ENCODE measurements at regions not wholly inside any gene's neighbourhood (a gene's known extent, or its start where the extent isn't known, plus 50 kb on each side); places are given as distances from the start of the nearest gene placed in this dataset.
"Not testable (repeated sequence)": the region's sequence is repeated elsewhere in the genome, so short reads cannot be mapped to it uniquely, and the experiment has no call there.

- DNase-seq, result not testable (repeated sequence)
These were observed 264.0 kb downstream of the SMARCA2 start for GRCh38 chr9:2279138-2279537.

- no peak for DNase-seq
These were observed 266.1 kb downstream of the SMARCA2 start for GRCh38 chr9:2281031-2281802.

- no peak for DNase-seq
These were observed 266.6 kb downstream of the SMARCA2 start for GRCh38 chr9:2281803-2282185.

GRCh38 chr9:2284770-2285169 lies 269.6 kb downstream of the SMARCA2 start:
- no peak for DNase-seq

GRCh38 chr9:2285416-2286332 lies 270.5 kb downstream of the SMARCA2 start:
- no peak for DNase-seq

- DNase-seq, result no peak
These were observed 271.2 kb downstream of the SMARCA2 start for GRCh38 chr9:2286333-2286705.

- no peak for DNase-seq
These were observed 271.8 kb downstream of the SMARCA2 start for GRCh38 chr9:2286825-2287455.

- DNase-seq, result no peak
These were observed 273.2 kb downstream of the SMARCA2 start for GRCh38 chr9:2288309-2288708.

- no peak for DNase-seq
These were observed 274.1 kb downstream of the SMARCA2 start for GRCh38 chr9:2289263-2289662.

GRCh38 chr9:2290382-2290781 lies 275.2 kb downstream of the SMARCA2 start:
- no peak for DNase-seq

GRCh38 chr9:2291980-2292704 lies 277.0 kb downstream of the SMARCA2 start:
- DNase-seq, result no peak

- DNase-seq, result no peak
These were observed 277.6 kb downstream of the SMARCA2 start for GRCh38 chr9:2292733-2293132.

- no peak for DNase-seq
These were observed 282.6 kb downstream of the SMARCA2 start for GRCh38 chr9:2297771-2298170.

GRCh38 chr9:2298217-2298616 lies 283.1 kb downstream of the SMARCA2 start:
- no peak for DNase-seq

- DNase-seq, result no peak
These were observed 284.2 kb downstream of the SMARCA2 start for GRCh38 chr9:2299156-2299842.

GRCh38 chr9:2299843-2300205 lies 284.7 kb downstream of the SMARCA2 start:
- DNase-seq, result no peak

- no peak for DNase-seq
These were observed 285.2 kb downstream of the SMARCA2 start for GRCh38 chr9:2300325-2300724.

- DNase-seq, result no peak
These were observed 287.5 kb downstream of the SMARCA2 start for GRCh38 chr9:2302606-2303005.

- no peak for DNase-seq
These were observed 287.9 kb downstream of the SMARCA2 start for GRCh38 chr9:2303056-2303455.

- DNase-seq, result no peak
These were observed 292.3 kb downstream of the SMARCA2 start for GRCh38 chr9:2307480-2307879.

GRCh38 chr9:2311920-2312319 lies 296.8 kb downstream of the SMARCA2 start:
- no peak for DNase-seq

GRCh38 chr9:2313512-2313911 lies 298.4 kb downstream of the SMARCA2 start:
- no peak for DNase-seq

Data from OCI-M1 (cell line).